ENCODE measurements at regions not wholly inside any gene's neighbourhood (a gene's known extent, or its start where the extent isn't known, plus 50 kb on each side); places are given as distances from the start of the nearest gene placed in this dataset.

GRCh38 chr9:1236061-1236460 is 185.9 kb downstream of the DMRT2 start:
- no peak for TF ChIP-seq CTCF (IDR thresholded peaks at IDR 0.05; ENCODE audit: extremely low read depth in 1 of 2, insufficient read depth in 1 of 2, low read depth in 1 of 2, low read length in 2 of 2)
- TF ChIP-seq EZH2 (IDR thresholded peaks at IDR 0.05; ENCODE audit: borderline replicate concordance, low read depth, low read length, severe bottlenecking): no peak
- TF ChIP-seq POLR2A (IDR thresholded peaks at IDR 0.05; ENCODE audit: low read depth, low read length): no peak
- TF ChIP-seq FOS (IDR thresholded peaks at IDR 0.05; ENCODE audit: borderline replicate concordance, insufficient read depth, low read length): no peak
- no peak for TF ChIP-seq JUN (IDR thresholded peaks at IDR 0.05; ENCODE audit: borderline replicate concordance, insufficient read depth, insufficient read length, low read depth)
- TF ChIP-seq POLR2AphosphoS5 (IDR thresholded peaks at IDR 0.05; ENCODE audit: insufficient read depth, low read depth, low read length): no peak
- TF ChIP-seq MAX (IDR thresholded peaks at IDR 0.05; ENCODE audit: insufficient read depth, insufficient read length): no peak

Measured in endothelial cell of umbilical vein (primary cell).